K562 (cell line): ENCODE measurements at regions not wholly inside any gene's neighbourhood (a gene's known extent, or its start where the extent isn't known, plus 50 kb on each side); places are given as distances from the start of the nearest gene placed in this dataset.

Experiments
- ATAC-seq: fragments of 200-7000 bp; cut with Tn5 transposase; 3 replicates; pipeline ENCODE4 v1.9.1; 2020; ENCODE audit warnings: moderate library complexity
- BruUV-seq: library from RNA; stranded (reverse); fragments of 400-500 nt; replicated peaks from 2 replicates; lab custom pipeline; 2021; lab: Mats Ljungman, UMichigan
- CTCF ChIA-PET: fragments of 300-600 bp; formaldehyde crosslinking; extraction: SDS; loops from one replicate; lab custom pipeline; 2021; ENCODE audit warnings: low intra/inter-chr PET ratio; lab: Yijun Ruan, JAX
- POLR2A ChIA-PET: fragments of 300-600, 350-650 bp; sonication (Branson Sonifier 250); formaldehyde crosslinking; extraction: SDS; loops from one replicate; lab custom pipeline; 2021; ENCODE audit warnings: antibody characterized with exemption, inconsistent platforms; lab: Yijun Ruan, JAX
- DNase-seq, 4 experiments: peaks; one replicate each; pipeline versions ENCODE4 v3.0.0 to v3.0.0-alpha.2; 2011 to 2018; ENCODE audit warnings: low spot score in 3 of 4, mixed read lengths in 3 of 4; ENCODE audit errors: extremely low read depth in 1 of 4
- FAIRE-seq: peaks from 2 replicates; lab custom pipeline; 2011; peaks lifted over from hg19 to GRCh38; lab: Jason Lieb, UNC
- H2AFZ ChIP-seq: 2 replicates; pipeline ENCODE4 v1.6.0; 2011; ENCODE audit warnings: low read depth, low read length, control low read depth, inconsistent platforms
- H3K27ac ChIP-seq: fragments of 200-600 bp; 3 replicates; pipeline ENCODE4 v1.8.0; 2011; ENCODE audit warnings: low read depth, mild to moderate bottlenecking, control low read depth, inconsistent platforms, low read length, moderate library complexity, mixed read lengths; ENCODE audit errors: extremely low read depth
- H3K27me3 ChIP-seq, 2 experiments: fragments of 300-600 bp in 1 of 2; 2 replicates in 1 of 2; 3 replicates in 1 of 2; pipeline versions ENCODE4 v1.6.0 to v1.8.0; 2011; ENCODE audit warnings: inconsistent platforms in 2 of 2, low read length in 2 of 2, mild to moderate bottlenecking in 1 of 2, mixed read lengths in 1 of 2, moderate library complexity in 1 of 2; ENCODE audit not compliant: control insufficient read depth in 2 of 2, insufficient read depth in 2 of 2
- H3K36me3 ChIP-seq: fragments of 300-600 bp; 3 replicates; pipeline ENCODE4 v1.8.0; 2011; ENCODE audit warnings: mild to moderate bottlenecking, low read length, inconsistent platforms; ENCODE audit not compliant: control insufficient read depth, insufficient read depth
- H3K4me1 ChIP-seq, 2 experiments: fragments of 200-600 bp in 1 of 2; replicated peaks in 1 of 2; 2 replicates in 1 of 2; 3 replicates in 1 of 2; pipeline versions ENCODE4 v1.5.1 to v1.8.0; 2011; ENCODE audit warnings: inconsistent platforms in 2 of 2, low read length in 2 of 2, mild to moderate bottlenecking in 1 of 2, mixed read lengths in 1 of 2, moderate library complexity in 1 of 2; ENCODE audit not compliant: control insufficient read depth in 2 of 2, insufficient read depth in 2 of 2
- H3K4me2 ChIP-seq: 2 replicates; pipeline ENCODE4 v1.6.1; 2011; ENCODE audit warnings: low read length, control low read depth, inconsistent platforms, mixed read lengths; ENCODE audit not compliant: insufficient read depth
- H3K4me3 ChIP-seq: fragments of 200-600 bp; sonication (generic), shearing (Covaris generic); 2 replicates; pipeline ENCODE4 v1.5.1; 2016; ENCODE audit warnings: control low read depth, inconsistent platforms
- H3K79me2 ChIP-seq: fragments of 200-600 bp; 3 replicates; pipeline ENCODE4 v1.8.0; 2011; ENCODE audit warnings: low read length, inconsistent platforms; ENCODE audit not compliant: control insufficient read depth, insufficient read depth
- H3K9ac ChIP-seq, 2 experiments: 2 replicates each; pipeline versions ENCODE4 v1.6.0 to v1.6.1; 2011; ENCODE audit warnings: low read depth in 2 of 2, low read length in 2 of 2, control low read depth in 1 of 2, inconsistent platforms in 1 of 2, mild to moderate bottlenecking in 1 of 2, mixed read lengths in 1 of 2; ENCODE audit not compliant: insufficient read depth in 1 of 2
- H3K9me1 ChIP-seq: one replicate; pipeline ENCODE4 v1.6.0; 2011; ENCODE audit warnings: inconsistent platforms, mild to moderate bottlenecking, low read length, moderate library complexity; ENCODE audit not compliant: control insufficient read depth, insufficient read depth
- H3K9me3 ChIP-seq: replicated peaks from 2 replicates; pipeline ENCODE4 v1.5.1; 2011; ENCODE audit warnings: low read depth, low read length, inconsistent platforms; ENCODE audit not compliant: control insufficient read depth, insufficient read depth
- H4K20me1 ChIP-seq: replicated peaks from 2 replicates; pipeline ENCODE4 v1.6.1; 2011; ENCODE audit warnings: low read length, inconsistent platforms, mixed read lengths; ENCODE audit not compliant: control insufficient read depth, insufficient read depth
- CBX3 ChIP-seq, 2 experiments: IDR thresholded peaks; 1 replicate in 1 of 2; 2 replicates in 1 of 2; pipeline ENCODE4 v1.6.1; 2012; ENCODE audit warnings: inconsistent platforms in 2 of 2, low read length in 2 of 2, borderline replicate concordance in 1 of 2, control low read depth in 1 of 2
- CCNT2 ChIP-seq: IDR thresholded peaks from 2 replicates; pipeline ENCODE4 v1.6.1; 2011; ENCODE audit warnings: borderline replicate concordance, low read depth, mild to moderate bottlenecking, moderate library complexity, mixed read lengths, low read length; ENCODE audit not compliant: insufficient read length; ENCODE audit errors: extremely low read depth
- ELK1 ChIP-seq: sonication (generic); formaldehyde crosslinking; IDR thresholded peaks from 2 replicates; pipeline ENCODE4 v1.8.1; 2022; ENCODE audit warnings: missing genetic modification reagents
- GTF2B ChIP-seq: IDR thresholded peaks from 2 replicates; pipeline ENCODE4 v1.6.1; 2011; ENCODE audit not compliant: insufficient read length; ENCODE audit errors: extremely low read depth
- HOMEZ ChIP-seq: fragments of 250-450 bp; sonication (Bioruptor Pico); IDR thresholded peaks from 2 replicates; pipeline ENCODE4 v1.4.0; 2020; ENCODE audit warnings: mild to moderate bottlenecking, moderate library complexity
- NR0B1 ChIP-seq: fragments of 450-650 bp; IDR thresholded peaks from one replicate; pipeline ENCODE4 v1.6.1; 2018; ENCODE audit warnings: mild to moderate bottlenecking, moderate library complexity; ENCODE audit not compliant: partially characterized antibody
- POU5F1 ChIP-seq: fragments of 150-350 bp; IDR thresholded peaks from 2 replicates; pipeline ENCODE4 v1.6.1; 2014; ENCODE audit warnings: borderline replicate concordance, low read length, low read depth, mild to moderate bottlenecking; ENCODE audit not compliant: partially characterized antibody
- PRPF4 ChIP-seq: fragments of 200-400 bp; formaldehyde crosslinking; IDR thresholded peaks from one replicate; pipeline ENCODE4 v1.6.1; 2017; ENCODE audit warnings: low read length, low read depth, mild to moderate bottlenecking; ENCODE audit not compliant: insufficient read depth, poor library complexity, severe bottlenecking
- SMARCA4 ChIP-seq: fragments of 450-650 bp; IDR thresholded peaks from 2 replicates; pipeline ENCODE4 v1.6.1; 2016
- THRA ChIP-seq: fragments of 450-650 bp; IDR thresholded peaks from 2 replicates; pipeline ENCODE4 v1.6.1; 2017; ENCODE audit warnings: mild to moderate bottlenecking, moderate library complexity
- ZC3H8 ChIP-seq: fragments of 450-650 bp; IDR thresholded peaks from 2 replicates; pipeline ENCODE4 v1.6.1; 2017
- ZKSCAN3 ChIP-seq: fragments of 250-450 bp; sonication (Bioruptor Pico); IDR thresholded peaks from 2 replicates; pipeline ENCODE4 v1.4.0; 2020
- ZNF263 ChIP-seq: sonication (generic); formaldehyde crosslinking; IDR thresholded peaks from 2 replicates; pipeline ENCODE4 v1.8.0; 2022; ENCODE audit warnings: mild to moderate bottlenecking, missing genetic modification reagents, borderline replicate concordance
- ZNF324 ChIP-seq: fragments of 250-450 bp; sonication (Bioruptor Pico); IDR thresholded peaks from 2 replicates; pipeline ENCODE4 v1.4.0; 2020; ENCODE audit warnings: mild to moderate bottlenecking
- WGBS: fragments of 100-300 bp; shearing (Covaris generic); methylation state at CpG from one replicate; pipeline ENCODE4 v1.1.6; 2016; ENCODE audit warnings: low coverage, mixed read lengths; ENCODE audit not compliant: insufficient coverage; ENCODE audit errors: missing lambda C conversion rate; 5-methylcytosine and 5-hydroxymethylcytosine counted together
- in situ Hi-C: fragments of 300-500 bp; cut with MboI; formaldehyde crosslinking; loops from 4 replicates; pipeline ENCODE4 v1.15.0; 2018; ENCODE audit warnings: inconsistent platforms, mixed read lengths
- intact Hi-C: fragments of 100-400 bp; cut with micrococcal nuclease; formaldehyde crosslinking; loops from 2 replicates; pipeline ENCODE4 v1.14.2; 2022

GRCh38 chr20:1784586-1784985, 110.6 kb upstream of the SIRPA start:
- H3K27ac ChIP-seq = no peak overlapping the region
- peaks cover 0 to 4% of the 10 kb centered on the region in 2 experiments; a peak in 1 of 5 replicates for H3K27me3 ChIP-seq
- ChIA-PET CTCF (no interaction called here), POLR2A (no interaction called here)
- H3K4me3 ChIP-seq = no peak overlapping the region
- H3K9ac ChIP-seq = no peak overlapping the region
- H3K4me1 ChIP-seq = no peaks in the 10 kb centered on the region
- H3K36me3 ChIP-seq = no peaks in the 10 kb centered on the region
- WGBS = 0% methylated on average over 4 of the region's 4 CpGs
- no peaks in the 10 kb centered on the region for H4K20me1 ChIP-seq
- in situ Hi-C loops (no loop called here), intact Hi-C loops (no loop called here)
- H3K4me2 ChIP-seq = no peak overlapping the region
- DNase-seq (no peak), FAIRE-seq (no peak), ATAC-seq (no peak)
- H3K79me2 ChIP-seq = no peaks in the 10 kb centered on the region
- no TSS peak for BruUV-seq
- H3K9me3 ChIP-seq = no peaks in the 10 kb centered on the region
- H2AFZ ChIP-seq = no peak overlapping the region
- H3K9me1 ChIP-seq = no peaks in the 10 kb centered on the region
- TF ChIP-seq NR0B1 (no peak), SMARCA4 (no peak), THRA (no peak), PRPF4 (no peak), ELK1 (no peak), ZC3H8 (no peak), GTF2B (no peak), CCNT2 (no peak), HOMEZ (CRISPR knock-in tag) (no peak), POU5F1 (no peak), ZNF263 (CRISPR knock-in tag) (no peak), CBX3 (IDR thresholded peaks at IDR 0.05; ENCODE audit: borderline replicate concordance in 1 of 2, low read length in 2 of 2) (no peak), ZKSCAN3 (no peak), ZNF324 (CRISPR knock-in tag) (no peak)
